Astrocyte (in vitro differentiated cells and primary cell): ENCODE measurements at regions not wholly inside any gene's neighbourhood (a gene's known extent, or its start where the extent isn't known, plus 50 kb on each side); places are given as distances from the start of the nearest gene placed in this dataset.

Source experiments
- DNase-seq: peaks from one replicate; pipeline ENCODE4 v3.0.0-alpha.2; 2010; ENCODE audit warnings: low read depth
- FAIRE-seq: peaks from 2 replicates; lab custom pipeline; 2011; peaks lifted over from hg19 to GRCh38; lab: Jason Lieb, UNC
- H2AFZ ChIP-seq: 2 replicates; pipeline ENCODE4 v1.6.0; 2012; ENCODE audit warnings: low read depth, low read length, inconsistent platforms
- H3K27ac ChIP-seq: 2 replicates; pipeline ENCODE4 v1.5.1; 2011; ENCODE audit warnings: low read depth, low read length, inconsistent platforms
- H3K27me3 ChIP-seq: 2 replicates; pipeline ENCODE4 v1.6.0; 2011; ENCODE audit warnings: low read length, inconsistent platforms; ENCODE audit not compliant: insufficient read depth
- H3K36me3 ChIP-seq: 2 replicates; pipeline ENCODE4 v1.5.1; 2011; ENCODE audit warnings: low read length, inconsistent platforms; ENCODE audit not compliant: insufficient read depth
- H3K4me1 ChIP-seq: 2 replicates; pipeline ENCODE4 v1.5.1; 2011; ENCODE audit warnings: low read length, inconsistent platforms; ENCODE audit not compliant: insufficient read depth
- H3K4me2 ChIP-seq: 2 replicates; pipeline ENCODE4 v1.6.0; 2012; ENCODE audit warnings: low read length, inconsistent platforms
- H3K4me3 ChIP-seq: 2 replicates; pipeline ENCODE4 v1.5.1; 2011; ENCODE audit warnings: low read depth, mild to moderate bottlenecking, low read length, inconsistent platforms; ENCODE audit not compliant: insufficient read depth
- H3K79me2 ChIP-seq: 2 replicates; pipeline ENCODE4 v1.6.0; 2012; ENCODE audit warnings: mild to moderate bottlenecking, low read length, inconsistent platforms; ENCODE audit not compliant: insufficient read depth
- H3K9ac ChIP-seq: 2 replicates; pipeline ENCODE4 v1.6.0; 2012; ENCODE audit warnings: mild to moderate bottlenecking, low read length, inconsistent platforms
- H3K9me3 ChIP-seq: 2 replicates; pipeline ENCODE4 v1.5.1; 2012; ENCODE audit warnings: low read depth, mild to moderate bottlenecking, low read length, inconsistent platforms; ENCODE audit not compliant: insufficient read depth
- H4K20me1 ChIP-seq: 2 replicates; pipeline ENCODE4 v1.6.0; 2012; ENCODE audit warnings: low read length, inconsistent platforms; ENCODE audit not compliant: insufficient read depth
- H3K27ac Mint-ChIP-seq: one replicate; pipeline ENCODE4 v1.8.0; 2021; ENCODE audit warnings: mild to moderate bottlenecking, mixed read lengths; ENCODE audit not compliant: unreplicated experiment
- H3K27me3 Mint-ChIP-seq: one replicate; pipeline ENCODE4 v1.8.0; 2021; ENCODE audit warnings: low read depth, mixed read lengths; ENCODE audit not compliant: unreplicated experiment
- H3K36me3 Mint-ChIP-seq: one replicate; pipeline ENCODE4 v1.8.0; 2021; ENCODE audit warnings: low read depth, mixed read lengths; ENCODE audit not compliant: unreplicated experiment
- H3K4me1 Mint-ChIP-seq: one replicate; pipeline ENCODE4 v1.8.0; 2021; ENCODE audit warnings: low read depth, mixed read lengths; ENCODE audit not compliant: unreplicated experiment
- H3K4me3 Mint-ChIP-seq: one replicate; pipeline ENCODE4 v1.8.0; 2021; ENCODE audit warnings: mild to moderate bottlenecking, moderate library complexity, mixed read lengths; ENCODE audit not compliant: unreplicated experiment
- H3K9me3 Mint-ChIP-seq: one replicate; pipeline ENCODE4 v1.8.0; 2021; ENCODE audit warnings: mild to moderate bottlenecking, mixed read lengths; ENCODE audit not compliant: unreplicated experiment
- CTCF ChIP-seq: IDR thresholded peaks from 2 replicates; pipeline ENCODE4 v1.5.1; 2011; ENCODE audit warnings: low read depth, mild to moderate bottlenecking, inconsistent platforms, low read length, moderate library complexity; ENCODE audit not compliant: insufficient read depth
- EZH2 ChIP-seq: IDR thresholded peaks from 2 replicates; pipeline ENCODE4 v1.6.1; 2012; ENCODE audit warnings: mild to moderate bottlenecking, low read length, inconsistent platforms; ENCODE audit not compliant: insufficient read depth

GRCh38 chr5:50975840-50976239, 309.4 kb downstream of the PARP8 start:
- TF ChIP-seq CTCF (no peak), EZH2 (no peak)
- Histone ChIP-seq H3K4me1 (no peaks in the 10 kb centered on the region), H3K79me2 (no peaks in the 10 kb centered on the region), H2AFZ (no peak overlapping the region), H3K9me3 (no peaks in the 10 kb centered on the region), H3K9ac (no peak overlapping the region), H3K27me3 (peaks cover 5% of the 10 kb centered on the region), H3K36me3 (no peaks in the 10 kb centered on the region), H3K4me3 (no peak overlapping the region), H4K20me1 (no peaks in the 10 kb centered on the region), H3K27ac (no peak overlapping the region), H3K4me2 (no peak overlapping the region)
- no peak overlapping the region for H3K27ac Mint-ChIP-seq
- FAIRE-seq: no peak
- no peaks in the 10 kb centered on the region for H3K36me3 Mint-ChIP-seq
- DNase-seq: no peak
- no peak overlapping the region for H3K4me3 Mint-ChIP-seq
- H3K27me3 Mint-ChIP-seq: peaks cover 10% of the 10 kb centered on the region
- no peaks in the 10 kb centered on the region for H3K4me1 Mint-ChIP-seq
- no peaks in the 10 kb centered on the region for H3K9me3 Mint-ChIP-seq

GRCh38 chr5:50978924-50979323, 312.5 kb downstream of the PARP8 start:
- H3K4me1 Mint-ChIP-seq: no peaks in the 10 kb centered on the region
- Histone ChIP-seq H3K36me3 (no peaks in the 10 kb centered on the region), H3K27ac (no peak overlapping the region), H3K79me2 (no peaks in the 10 kb centered on the region), H3K9me3 (no peaks in the 10 kb centered on the region), H3K27me3 (no peaks in the 10 kb centered on the region), H3K4me2 (no peak overlapping the region), H3K4me3 (no peak overlapping the region), H3K9ac (no peak overlapping the region), H2AFZ (no peak overlapping the region), H3K4me1 (no peaks in the 10 kb centered on the region), H4K20me1 (no peaks in the 10 kb centered on the region)
- peaks cover 3% of the 10 kb centered on the region for H3K27me3 Mint-ChIP-seq
- H3K36me3 Mint-ChIP-seq: no peaks in the 10 kb centered on the region
- no peak overlapping the region for H3K4me3 Mint-ChIP-seq
- DNase-seq: no peak
- no peaks in the 10 kb centered on the region for H3K9me3 Mint-ChIP-seq
- no peak for FAIRE-seq
- no peak overlapping the region for H3K27ac Mint-ChIP-seq
- TF ChIP-seq CTCF (no peak), EZH2 (no peak)

- Histone ChIP-seq H3K36me3 (no peaks in the 10 kb centered on the region), H3K4me3 (no peak overlapping the region), H3K27ac (no peak overlapping the region), H3K9me3 (peaks cover 2% of the 10 kb centered on the region), H3K27me3 (no peaks in the 10 kb centered on the region), H3K4me1 (no peaks in the 10 kb centered on the region), H3K79me2 (no peaks in the 10 kb centered on the region), H3K4me2 (no peak overlapping the region), H2AFZ (no peak overlapping the region), H4K20me1 (no peaks in the 10 kb centered on the region), H3K9ac (no peak overlapping the region)
- H3K9me3 Mint-ChIP-seq: no peaks in the 10 kb centered on the region
- no peaks in the 10 kb centered on the region for H3K36me3 Mint-ChIP-seq
- DNase-seq: no peak
- no peak for FAIRE-seq
- peaks cover 3% of the 10 kb centered on the region for H3K4me1 Mint-ChIP-seq
- H3K4me3 Mint-ChIP-seq: no peak overlapping the region
- no peak overlapping the region for H3K27ac Mint-ChIP-seq
- H3K27me3 Mint-ChIP-seq: no peaks in the 10 kb centered on the region
- TF ChIP-seq EZH2 (no peak), CTCF (no peak)
Observed at GRCh38 chr5:50984640-50985039, 318.2 kb downstream of the PARP8 start.
